ENCODE measurements at regions not wholly inside any gene's neighbourhood (a gene's known extent, or its start where the extent isn't known, plus 50 kb on each side); places are given as distances from the start of the nearest gene placed in this dataset.

DNA sequence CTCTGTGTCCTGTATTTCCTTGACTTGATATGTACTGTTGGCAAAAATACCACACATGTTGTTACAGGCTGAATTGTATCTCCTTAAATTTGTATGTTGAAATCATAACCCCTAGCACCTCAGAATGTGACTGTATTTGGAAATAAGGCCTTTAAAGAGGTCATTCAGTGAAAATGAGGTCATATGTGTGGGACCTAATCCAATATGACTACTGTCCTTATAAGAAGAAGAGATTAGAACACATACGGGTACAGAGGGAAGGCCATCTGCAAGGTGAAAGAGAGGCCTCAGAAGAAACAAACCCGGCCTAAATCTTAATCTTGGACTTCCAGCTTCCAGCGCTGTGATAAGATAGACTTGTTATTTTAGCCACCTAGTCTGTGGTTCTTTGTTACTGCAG, 202.5 kb downstream of the NUFIP1 start:
- TF ChIP-seq EZH2 (IDR thresholded peaks at IDR 0.05; ENCODE audit: low read depth, low read length, severe bottlenecking) (no peak), SP2 (IDR thresholded peaks at IDR 0.05; ENCODE audit: low read length) (no peak), CTCF (IDR thresholded peaks at IDR 0.05; ENCODE audit: control extremely low read depth in 1 of 3, insufficient read depth in 1 of 3, low read depth in 1 of 3, low read length in 3 of 3) (no peak), MAFK (IDR thresholded peaks at IDR 0.05; ENCODE audit: low read depth, low read length) (no peak), EGR1 (IDR thresholded peaks at IDR 0.05; ENCODE audit: borderline replicate concordance, low read depth, low read length) (no peak)
